ENCODE measurements at regions not wholly inside any gene's neighbourhood (a gene's known extent, or its start where the extent isn't known, plus 50 kb on each side); places are given as distances from the start of the nearest gene placed in this dataset.

DNA sequence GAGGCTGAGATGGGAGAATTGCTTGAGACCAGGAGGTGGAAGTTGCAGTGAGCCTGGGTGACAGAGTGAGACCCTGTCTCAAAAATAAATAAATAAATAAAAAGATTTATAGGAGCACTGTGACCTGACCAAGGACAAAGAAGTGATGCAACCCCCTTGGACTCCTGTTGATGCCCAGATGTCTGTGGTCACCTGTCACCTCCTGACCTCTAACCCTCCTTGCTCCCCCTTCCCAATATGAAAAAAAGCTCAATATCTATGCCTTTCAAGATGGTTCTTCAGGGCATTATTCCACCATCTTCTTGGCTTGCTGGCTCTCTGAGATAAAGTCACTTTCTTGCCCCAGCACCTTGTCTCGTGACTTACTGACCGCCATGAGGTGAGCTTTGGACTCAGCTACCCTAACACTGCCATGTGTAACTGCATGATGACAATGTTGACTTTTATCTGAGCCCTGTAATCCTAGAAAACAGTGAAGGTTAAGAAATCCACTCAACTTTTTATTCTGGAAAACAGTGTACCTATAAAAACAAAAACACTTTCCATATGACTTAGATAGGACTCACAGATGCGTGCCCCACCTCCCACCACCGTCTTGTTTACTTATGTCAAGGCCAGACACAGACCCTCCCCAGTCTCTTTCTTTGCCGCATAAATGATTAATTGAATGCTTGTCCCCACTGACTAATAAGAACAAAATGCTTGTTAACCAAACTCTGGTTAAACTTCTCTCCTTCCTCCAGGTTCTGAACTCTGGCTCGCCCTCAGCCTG lies 360.5 kb downstream of the BUD13 start:
- TF ChIP-seq, protein P1, sequence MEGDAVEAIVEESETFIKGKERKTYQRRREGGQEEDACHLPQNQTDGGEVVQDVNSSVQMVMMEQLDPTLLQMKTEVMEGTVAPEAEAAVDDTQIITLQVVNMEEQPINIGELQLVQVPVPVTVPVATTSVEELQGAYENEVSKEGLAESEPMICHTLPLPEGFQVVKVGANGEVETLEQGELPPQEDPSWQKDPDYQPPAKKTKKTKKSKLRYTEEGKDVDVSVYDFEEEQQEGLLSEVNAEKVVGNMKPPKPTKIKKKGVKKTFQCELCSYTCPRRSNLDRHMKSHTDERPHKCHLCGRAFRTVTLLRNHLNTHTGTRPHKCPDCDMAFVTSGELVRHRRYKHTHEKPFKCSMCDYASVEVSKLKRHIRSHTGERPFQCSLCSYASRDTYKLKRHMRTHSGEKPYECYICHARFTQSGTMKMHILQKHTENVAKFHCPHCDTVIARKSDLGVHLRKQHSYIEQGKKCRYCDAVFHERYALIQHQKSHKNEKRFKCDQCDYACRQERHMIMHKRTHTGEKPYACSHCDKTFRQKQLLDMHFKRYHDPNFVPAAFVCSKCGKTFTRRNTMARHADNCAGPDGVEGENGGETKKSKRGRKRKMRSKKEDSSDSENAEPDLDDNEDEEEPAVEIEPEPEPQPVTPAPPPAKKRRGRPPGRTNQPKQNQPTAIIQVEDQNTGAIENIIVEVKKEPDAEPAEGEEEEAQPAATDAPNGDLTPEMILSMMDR (IDR thresholded peaks at IDR 0.05) = no peak
- TF ChIP-seq POLR2AphosphoS5 (IDR thresholded peaks at IDR 0.05) (no peak), EP300 (IDR thresholded peaks at IDR 0.05) (no peak)
